ENCODE measurements at regions not wholly inside any gene's neighbourhood (a gene's known extent, or its start where the extent isn't known, plus 50 kb on each side); places are given as distances from the start of the nearest gene placed in this dataset.

GRCh38 chr9:108709126-108709525 is 146.7 kb downstream of the ACTL7B start:
- no peaks in the 10 kb centered on the region for H3K4me1 ChIP-seq (ENCODE audit: control insufficient read depth in 2 of 2, insufficient read depth in 2 of 2, low read length in 2 of 2)
- DNase-seq (ENCODE audit: low read depth in 6 of 9, low spot score in 9 of 9), result peak in 3 of 9 donors; percentile 9 to 46 (median 23)
- H3K27ac ChIP-seq (ENCODE audit: low read depth in 1 of 2, low read length in 1 of 2), result no peak overlapping the region
- H3K36me3 ChIP-seq (ENCODE audit: control insufficient read depth in 2 of 2, insufficient read depth in 2 of 2, low read length in 1 of 2), result no peaks in the 10 kb centered on the region
- no peak overlapping the region for H3K4me3 ChIP-seq (ENCODE audit: low read length in 2 of 2)
- H3K27me3 ChIP-seq (ENCODE audit: control insufficient read depth in 2 of 2, insufficient read depth in 1 of 2, low read length in 1 of 2), result no peaks in the 10 kb centered on the region
- no peaks in the 10 kb centered on the region for H3K9me3 ChIP-seq (ENCODE audit: control insufficient read depth in 2 of 2, insufficient read depth in 1 of 2, low read length in 1 of 2)

GRCh38 chr9:108708448-108708847 is 147.3 kb downstream of the ACTL7B start:
- Histone ChIP-seq H3K27ac (ENCODE audit: low read depth in 1 of 2, low read length in 1 of 2) (no peak overlapping the region), H3K4me3 (ENCODE audit: low read length in 2 of 2) (no peak overlapping the region), H3K4me1 (ENCODE audit: control insufficient read depth in 2 of 2, insufficient read depth in 2 of 2, low read length in 2 of 2) (no peaks in the 10 kb centered on the region), H3K36me3 (ENCODE audit: control insufficient read depth in 2 of 2, insufficient read depth in 2 of 2, low read length in 1 of 2) (no peaks in the 10 kb centered on the region), H3K27me3 (ENCODE audit: control insufficient read depth in 2 of 2, insufficient read depth in 1 of 2, low read length in 1 of 2) (no peaks in the 10 kb centered on the region), H3K9me3 (ENCODE audit: control insufficient read depth in 2 of 2, insufficient read depth in 1 of 2, low read length in 1 of 2) (no peaks in the 10 kb centered on the region)
- DNase-seq (ENCODE audit: low read depth in 6 of 9, low spot score in 9 of 9), result no peak
- WGBS, result 96% methylated on average over 9 of the region's 9 CpGs

GRCh38 chr9:108707120-108707519 is 148.7 kb downstream of the ACTL7B start:
- DNase-seq (ENCODE audit: low read depth in 6 of 9, low spot score in 9 of 9), result no peak
- no peaks in the 10 kb centered on the region for H3K4me1 ChIP-seq (ENCODE audit: control insufficient read depth in 2 of 2, insufficient read depth in 2 of 2, low read length in 2 of 2)
- no peaks in the 10 kb centered on the region for H3K36me3 ChIP-seq (ENCODE audit: control insufficient read depth in 2 of 2, insufficient read depth in 2 of 2, low read length in 1 of 2)
- no peaks in the 10 kb centered on the region for H3K9me3 ChIP-seq (ENCODE audit: control insufficient read depth in 2 of 2, insufficient read depth in 1 of 2, low read length in 1 of 2)
- no peaks in the 10 kb centered on the region for H3K27me3 ChIP-seq (ENCODE audit: control insufficient read depth in 2 of 2, insufficient read depth in 1 of 2, low read length in 1 of 2)
- WGBS, result 95% methylated on average over 3 of the region's 3 CpGs
- no peak overlapping the region for H3K27ac ChIP-seq (ENCODE audit: low read depth in 1 of 2, low read length in 1 of 2)
- no peak overlapping the region for H3K4me3 ChIP-seq (ENCODE audit: low read length in 2 of 2)

- H3K4me3 ChIP-seq (ENCODE audit: low read length in 2 of 2), result no peak overlapping the region
- no peaks in the 10 kb centered on the region for H3K9me3 ChIP-seq (ENCODE audit: control insufficient read depth in 2 of 2, insufficient read depth in 1 of 2, low read length in 1 of 2)
- no peaks in the 10 kb centered on the region for H3K27me3 ChIP-seq (ENCODE audit: control insufficient read depth in 2 of 2, insufficient read depth in 1 of 2, low read length in 1 of 2)
- H3K36me3 ChIP-seq (ENCODE audit: control insufficient read depth in 2 of 2, insufficient read depth in 2 of 2, low read length in 1 of 2), result no peaks in the 10 kb centered on the region
- no peak for DNase-seq (ENCODE audit: low read depth in 6 of 9, low spot score in 9 of 9)
- no peaks in the 10 kb centered on the region for H3K4me1 ChIP-seq (ENCODE audit: control insufficient read depth in 2 of 2, insufficient read depth in 2 of 2, low read length in 2 of 2)
- 92% methylated on average over 4 of the region's 4 CpGs for WGBS
- H3K27ac ChIP-seq (ENCODE audit: low read depth in 1 of 2, low read length in 1 of 2), result no peak overlapping the region
Observed at GRCh38 chr9:108704156-108704852, 151.5 kb downstream of the ACTL7B start.

- H3K9me3 ChIP-seq (ENCODE audit: control insufficient read depth in 2 of 2, insufficient read depth in 1 of 2, low read length in 1 of 2), result no peaks in the 10 kb centered on the region
Observed at GRCh38 chr9:108703429-108703828, 152.4 kb downstream of the ACTL7B start.

GRCh38 chr9:108702681-108703080 is 153.1 kb downstream of the ACTL7B start:
- no peaks in the 10 kb centered on the region for H3K9me3 ChIP-seq (ENCODE audit: control insufficient read depth in 2 of 2, insufficient read depth in 1 of 2, low read length in 1 of 2)
- H3K27me3 ChIP-seq (ENCODE audit: control insufficient read depth in 2 of 2, insufficient read depth in 1 of 2, low read length in 1 of 2), result no peaks in the 10 kb centered on the region
- H3K36me3 ChIP-seq (ENCODE audit: control insufficient read depth in 2 of 2, insufficient read depth in 2 of 2, low read length in 1 of 2), result no peaks in the 10 kb centered on the region
- H3K4me1 ChIP-seq (ENCODE audit: control insufficient read depth in 2 of 2, insufficient read depth in 2 of 2, low read length in 2 of 2), result no peaks in the 10 kb centered on the region
- no peak overlapping the region for H3K27ac ChIP-seq (ENCODE audit: low read depth in 1 of 2, low read length in 1 of 2)
- DNase-seq (ENCODE audit: low read depth in 6 of 9, low spot score in 9 of 9), result no peak
- WGBS, result 86% methylated on average over 4 of the region's 4 CpGs
- H3K4me3 ChIP-seq (ENCODE audit: low read length in 2 of 2), result no peak overlapping the region

More at GRCh38 chr9:108703429-108703828, 152.4 kb downstream of the ACTL7B start:
- no peaks in the 10 kb centered on the region for H3K36me3 ChIP-seq (ENCODE audit: control insufficient read depth in 2 of 2, insufficient read depth in 2 of 2, low read length in 1 of 2)
- 83% methylated on average over 9 of the region's 9 CpGs for WGBS
- peak in 2 of 9 donors; percentile 6 to 18 for DNase-seq (ENCODE audit: low read depth in 6 of 9, low spot score in 9 of 9)
- H3K27ac ChIP-seq (ENCODE audit: low read depth in 1 of 2, low read length in 1 of 2), result no peak overlapping the region
- no peaks in the 10 kb centered on the region for H3K27me3 ChIP-seq (ENCODE audit: control insufficient read depth in 2 of 2, insufficient read depth in 1 of 2, low read length in 1 of 2)
- H3K4me3 ChIP-seq (ENCODE audit: low read length in 2 of 2), result no peak overlapping the region
- no peaks in the 10 kb centered on the region for H3K4me1 ChIP-seq (ENCODE audit: control insufficient read depth in 2 of 2, insufficient read depth in 2 of 2, low read length in 2 of 2)

- Histone ChIP-seq H3K27me3 (ENCODE audit: control insufficient read depth in 2 of 2, insufficient read depth in 1 of 2, low read length in 1 of 2) (no peaks in the 10 kb centered on the region), H3K36me3 (ENCODE audit: control insufficient read depth in 2 of 2, insufficient read depth in 2 of 2, low read length in 1 of 2) (no peaks in the 10 kb centered on the region), H3K4me3 (ENCODE audit: low read length in 2 of 2) (no peak overlapping the region), H3K27ac (ENCODE audit: low read depth in 1 of 2, low read length in 1 of 2) (no peak overlapping the region), H3K4me1 (ENCODE audit: control insufficient read depth in 2 of 2, insufficient read depth in 2 of 2, low read length in 2 of 2) (no peaks in the 10 kb centered on the region), H3K9me3 (ENCODE audit: control insufficient read depth in 2 of 2, insufficient read depth in 1 of 2, low read length in 1 of 2) (no peaks in the 10 kb centered on the region)
- 67% methylated on average over 1 of the region's 1 CpG for WGBS
- no peak for DNase-seq (ENCODE audit: low read depth in 6 of 9, low spot score in 9 of 9)
Observed at GRCh38 chr9:108698801-108699200, 157.0 kb downstream of the ACTL7B start.

GRCh38 chr9:108698231-108698630 is 157.6 kb downstream of the ACTL7B start:
- WGBS, result 94% methylated on average over 2 of the region's 2 CpGs
- H3K4me1 ChIP-seq (ENCODE audit: control insufficient read depth in 2 of 2, insufficient read depth in 2 of 2, low read length in 2 of 2), result no peaks in the 10 kb centered on the region
- H3K9me3 ChIP-seq (ENCODE audit: control insufficient read depth in 2 of 2, insufficient read depth in 1 of 2, low read length in 1 of 2), result no peaks in the 10 kb centered on the region
- no peak overlapping the region for H3K27ac ChIP-seq (ENCODE audit: low read depth in 1 of 2, low read length in 1 of 2)
- DNase-seq (ENCODE audit: low read depth in 6 of 9, low spot score in 9 of 9), result no peak
- H3K4me3 ChIP-seq (ENCODE audit: low read length in 2 of 2), result no peak overlapping the region
- H3K36me3 ChIP-seq (ENCODE audit: control insufficient read depth in 2 of 2, insufficient read depth in 2 of 2, low read length in 1 of 2), result no peaks in the 10 kb centered on the region
- H3K27me3 ChIP-seq (ENCODE audit: control insufficient read depth in 2 of 2, insufficient read depth in 1 of 2, low read length in 1 of 2), result no peaks in the 10 kb centered on the region

- Histone ChIP-seq H3K9me3 (ENCODE audit: control insufficient read depth in 2 of 2, insufficient read depth in 1 of 2, low read length in 1 of 2) (no peaks in the 10 kb centered on the region), H3K36me3 (ENCODE audit: control insufficient read depth in 2 of 2, insufficient read depth in 2 of 2, low read length in 1 of 2) (no peaks in the 10 kb centered on the region), H3K27me3 (ENCODE audit: control insufficient read depth in 2 of 2, insufficient read depth in 1 of 2, low read length in 1 of 2) (no peaks in the 10 kb centered on the region), H3K4me1 (ENCODE audit: control insufficient read depth in 2 of 2, insufficient read depth in 2 of 2, low read length in 2 of 2) (no peaks in the 10 kb centered on the region), H3K4me3 (ENCODE audit: low read length in 2 of 2) (no peak overlapping the region), H3K27ac (ENCODE audit: low read depth in 1 of 2, low read length in 1 of 2) (no peak overlapping the region)
- WGBS, result 97% methylated on average over 3 of the region's 3 CpGs
- no peak for DNase-seq (ENCODE audit: low read depth in 6 of 9, low spot score in 9 of 9)
Observed at GRCh38 chr9:108696156-108696555, 159.6 kb downstream of the ACTL7B start.
